Tibial nerve (tissue), 4 donors: ENCODE measurements at regions not wholly inside any gene's neighbourhood (a gene's known extent, or its start where the extent isn't known, plus 50 kb on each side); places are given as distances from the start of the nearest gene placed in this dataset.

Experiments used
- EP300 ChIP-seq, 2 donors: sonication (generic); formaldehyde crosslinking; IDR thresholded peaks; one replicate each; pipeline ENCODE4 v1.6.1; 2017; ENCODE audit warnings: antibody characterized with exemption in 2 of 2, mild to moderate bottlenecking in 1 of 2
- POLR2A ChIP-seq, 2 donors: fragments of 450-650 bp; IDR thresholded peaks; one replicate each; pipeline ENCODE4 v1.6.1; 2017; ENCODE audit warnings: antibody characterized with exemption in 2 of 2, mild to moderate bottlenecking in 2 of 2, moderate library complexity in 2 of 2
- TF ChIP-seq, protein P1 (sequence below), 5 experiments: fragments of 200-600 bp in 3 of 5; fragments of 450-650 bp in 2 of 5; sonication (generic) in 3 of 5; IDR thresholded peaks; one replicate each; pipeline ENCODE4 v1.5.1; 2016 to 2019; ENCODE audit warnings: antibody characterized with exemption in 5 of 5, mild to moderate bottlenecking in 3 of 5, moderate library complexity in 2 of 5

DNA sequence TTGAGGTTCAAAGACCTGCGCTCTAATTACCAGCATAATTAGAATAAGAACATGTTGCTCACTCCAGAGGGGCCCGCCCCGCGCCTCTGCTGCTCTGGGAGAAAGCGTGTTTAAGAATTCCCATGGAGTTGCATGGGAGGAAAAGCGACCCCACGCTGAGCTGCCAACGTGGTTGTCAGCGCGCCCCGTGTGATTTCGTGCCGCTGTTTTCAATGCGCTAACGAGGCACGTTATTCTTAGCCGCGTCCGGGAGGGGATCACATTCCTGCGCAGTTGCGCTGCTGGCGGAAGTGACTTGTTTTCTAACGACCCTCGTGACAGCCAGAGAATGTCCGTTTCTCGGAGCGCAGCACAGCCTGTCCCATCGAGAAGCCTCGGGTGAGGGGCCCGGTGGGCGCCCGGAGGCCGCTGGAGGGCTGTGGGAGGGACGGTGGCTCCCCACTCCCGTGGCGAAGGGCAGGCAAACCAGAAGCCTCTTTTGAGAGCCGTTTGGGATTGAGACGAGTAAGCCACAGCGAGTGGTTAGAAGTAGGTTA lies 173.8 kb upstream of the SOX1 start:
- TF ChIP-seq, protein P1, sequence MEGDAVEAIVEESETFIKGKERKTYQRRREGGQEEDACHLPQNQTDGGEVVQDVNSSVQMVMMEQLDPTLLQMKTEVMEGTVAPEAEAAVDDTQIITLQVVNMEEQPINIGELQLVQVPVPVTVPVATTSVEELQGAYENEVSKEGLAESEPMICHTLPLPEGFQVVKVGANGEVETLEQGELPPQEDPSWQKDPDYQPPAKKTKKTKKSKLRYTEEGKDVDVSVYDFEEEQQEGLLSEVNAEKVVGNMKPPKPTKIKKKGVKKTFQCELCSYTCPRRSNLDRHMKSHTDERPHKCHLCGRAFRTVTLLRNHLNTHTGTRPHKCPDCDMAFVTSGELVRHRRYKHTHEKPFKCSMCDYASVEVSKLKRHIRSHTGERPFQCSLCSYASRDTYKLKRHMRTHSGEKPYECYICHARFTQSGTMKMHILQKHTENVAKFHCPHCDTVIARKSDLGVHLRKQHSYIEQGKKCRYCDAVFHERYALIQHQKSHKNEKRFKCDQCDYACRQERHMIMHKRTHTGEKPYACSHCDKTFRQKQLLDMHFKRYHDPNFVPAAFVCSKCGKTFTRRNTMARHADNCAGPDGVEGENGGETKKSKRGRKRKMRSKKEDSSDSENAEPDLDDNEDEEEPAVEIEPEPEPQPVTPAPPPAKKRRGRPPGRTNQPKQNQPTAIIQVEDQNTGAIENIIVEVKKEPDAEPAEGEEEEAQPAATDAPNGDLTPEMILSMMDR (IDR thresholded peaks at IDR 0.05) = no peak
- TF ChIP-seq EP300 (IDR thresholded peaks at IDR 0.05) = peak in 1 of 2 donors; percentile 41
- TF ChIP-seq POLR2A (IDR thresholded peaks at IDR 0.05) = no peak
